ENCODE measurements at regions not wholly inside any gene's neighbourhood (a gene's known extent, or its start where the extent isn't known, plus 50 kb on each side); places are given as distances from the start of the nearest gene placed in this dataset.

DNA sequence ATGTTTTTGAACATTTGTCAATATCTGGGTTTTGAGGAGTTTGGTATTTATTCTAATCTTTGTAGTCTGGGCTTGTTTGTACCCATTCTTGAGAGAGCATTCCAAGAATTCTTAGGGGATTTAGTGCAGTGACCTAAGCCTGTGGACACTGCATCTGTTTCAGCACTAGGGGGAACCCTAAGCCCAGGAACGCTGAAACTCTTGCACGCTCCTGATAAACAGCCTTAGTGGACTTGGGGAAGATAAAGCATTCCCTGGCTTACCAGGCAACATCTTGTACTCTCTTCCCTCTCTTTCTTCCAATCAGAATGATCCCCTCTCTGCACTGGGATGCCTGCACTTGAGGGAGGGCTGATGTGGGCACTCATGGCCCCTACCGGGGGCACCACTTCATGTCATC lies 654.9 kb upstream of the HTR2C start:
- TF ChIP-seq SRF (CRISPR knock-in tag; IDR thresholded peaks at IDR 0.05) (no peak), ZNF766 (CRISPR knock-in tag; conservative IDR thresholded peaks at IDR 0.05) (no peak)

Data from K562 (cell line).